Nephron progenitor cell (in vitro differentiated cells): ENCODE measurements at regions not wholly inside any gene's neighbourhood (a gene's known extent, or its start where the extent isn't known, plus 50 kb on each side); places are given as distances from the start of the nearest gene placed in this dataset.

Experiments
- DNase-seq: peaks from one replicate; pipeline ENCODE4 v3.0.0; 2021
- H3K27ac Mint-ChIP-seq: 2 replicates; pipeline ENCODE4 v1.8.0; 2021; ENCODE audit warnings: mild to moderate bottlenecking, moderate library complexity, mixed read lengths
- H3K27me3 Mint-ChIP-seq: 2 replicates; pipeline ENCODE4 v1.8.0; 2021; ENCODE audit warnings: mild to moderate bottlenecking, low read depth, mixed read lengths; ENCODE audit not compliant: poor library complexity
- H3K36me3 Mint-ChIP-seq: 2 replicates; pipeline ENCODE4 v1.8.0; 2021; ENCODE audit warnings: low read depth, mixed read lengths
- H3K4me1 Mint-ChIP-seq: 2 replicates; pipeline ENCODE4 v1.8.0; 2021; ENCODE audit warnings: mixed read lengths
- H3K4me3 Mint-ChIP-seq: 2 replicates; pipeline ENCODE4 v1.8.0; 2021; ENCODE audit warnings: mild to moderate bottlenecking, moderate library complexity, mixed read lengths
- H3K9me3 Mint-ChIP-seq: 2 replicates; pipeline ENCODE4 v1.8.0; 2021; ENCODE audit warnings: mild to moderate bottlenecking, moderate library complexity, mixed read lengths
- TF ChIP-seq, protein P1 (sequence below): fragments of 200-600 bp; sonication (generic); IDR thresholded peaks from 2 replicates; pipeline ENCODE4 v1.5.0; 2021; ENCODE audit warnings: antibody characterized with exemption

DNA sequence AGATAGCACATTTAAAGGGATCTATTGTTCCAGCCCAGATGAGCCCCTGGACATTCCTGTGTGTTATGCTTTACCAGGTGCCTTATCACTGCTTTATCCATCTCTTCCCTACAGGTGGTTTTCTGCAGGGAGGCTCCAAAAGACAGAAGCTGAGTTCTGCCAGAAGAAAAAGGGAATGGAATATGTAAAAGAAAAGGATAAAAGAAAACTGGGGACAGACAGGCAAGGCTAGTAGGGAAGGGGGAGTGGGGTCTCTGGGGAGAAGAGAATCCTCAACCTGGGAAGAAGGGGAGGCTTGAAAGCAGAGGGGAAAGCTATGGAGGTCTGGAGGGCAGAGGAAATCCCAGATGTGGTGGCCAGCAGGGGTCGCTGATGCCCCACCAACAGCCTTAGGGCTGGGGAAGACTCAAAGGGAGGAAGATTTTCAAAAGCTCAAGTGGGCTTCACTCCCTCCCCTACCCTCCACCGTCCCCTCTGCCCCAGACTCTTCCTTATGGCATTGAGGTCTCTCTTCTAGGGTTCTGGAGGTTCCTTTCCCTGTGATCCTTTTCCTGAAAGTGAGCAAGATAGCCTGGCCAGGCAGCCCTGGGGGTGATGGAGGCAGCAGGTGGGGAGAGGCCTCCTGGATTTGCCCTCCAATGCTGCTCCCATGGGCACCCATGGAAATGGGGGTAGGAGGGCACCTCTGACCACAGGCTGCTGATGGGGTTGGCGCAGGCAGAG lies 178.1 kb upstream of the PKDCC start:
- H3K36me3 Mint-ChIP-seq, result no peaks in the 10 kb centered on the region

DNA sequence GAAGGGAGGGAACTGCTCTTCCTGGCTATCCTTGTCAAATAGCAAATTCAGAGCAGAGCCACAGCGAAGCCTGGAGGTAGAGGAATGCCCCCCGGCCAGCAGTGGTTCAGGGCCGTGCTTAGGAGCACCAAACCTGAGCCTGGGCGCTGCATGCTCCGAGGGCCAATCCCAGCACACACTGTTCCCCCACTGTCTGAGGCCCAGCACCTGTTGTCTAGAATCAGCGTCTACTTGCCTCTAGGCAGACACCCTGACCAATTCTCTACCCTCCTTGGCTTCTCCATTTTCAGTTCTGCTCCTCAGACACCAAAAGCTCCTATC lies 177.6 kb upstream of the PKDCC start:
- H3K9me3 Mint-ChIP-seq, result no peaks in the 10 kb centered on the region
- H3K27ac Mint-ChIP-seq, result no peak overlapping the region
- peaks cover 91% of the 10 kb centered on the region for H3K27me3 Mint-ChIP-seq
- no peak overlapping the region for H3K4me3 Mint-ChIP-seq
- TF ChIP-seq, protein P1, sequence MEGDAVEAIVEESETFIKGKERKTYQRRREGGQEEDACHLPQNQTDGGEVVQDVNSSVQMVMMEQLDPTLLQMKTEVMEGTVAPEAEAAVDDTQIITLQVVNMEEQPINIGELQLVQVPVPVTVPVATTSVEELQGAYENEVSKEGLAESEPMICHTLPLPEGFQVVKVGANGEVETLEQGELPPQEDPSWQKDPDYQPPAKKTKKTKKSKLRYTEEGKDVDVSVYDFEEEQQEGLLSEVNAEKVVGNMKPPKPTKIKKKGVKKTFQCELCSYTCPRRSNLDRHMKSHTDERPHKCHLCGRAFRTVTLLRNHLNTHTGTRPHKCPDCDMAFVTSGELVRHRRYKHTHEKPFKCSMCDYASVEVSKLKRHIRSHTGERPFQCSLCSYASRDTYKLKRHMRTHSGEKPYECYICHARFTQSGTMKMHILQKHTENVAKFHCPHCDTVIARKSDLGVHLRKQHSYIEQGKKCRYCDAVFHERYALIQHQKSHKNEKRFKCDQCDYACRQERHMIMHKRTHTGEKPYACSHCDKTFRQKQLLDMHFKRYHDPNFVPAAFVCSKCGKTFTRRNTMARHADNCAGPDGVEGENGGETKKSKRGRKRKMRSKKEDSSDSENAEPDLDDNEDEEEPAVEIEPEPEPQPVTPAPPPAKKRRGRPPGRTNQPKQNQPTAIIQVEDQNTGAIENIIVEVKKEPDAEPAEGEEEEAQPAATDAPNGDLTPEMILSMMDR, result no peak
- H3K36me3 Mint-ChIP-seq, result no peaks in the 10 kb centered on the region
- H3K4me1 Mint-ChIP-seq, result peaks cover 37% of the 10 kb centered on the region
- no peak for DNase-seq

More for the DNA sequence above, 178.1 kb upstream of the PKDCC start:
- peak; percentile 91 for DNase-seq
- Mint-ChIP-seq H3K27me3 (peaks cover 90% of the 10 kb centered on the region), H3K4me1 (peaks cover 37% of the 10 kb centered on the region), H3K4me3 (no peak overlapping the region), H3K27ac (no peak overlapping the region), H3K9me3 (no peaks in the 10 kb centered on the region)
- TF ChIP-seq, protein P1, result peak; percentile 90

DNA sequence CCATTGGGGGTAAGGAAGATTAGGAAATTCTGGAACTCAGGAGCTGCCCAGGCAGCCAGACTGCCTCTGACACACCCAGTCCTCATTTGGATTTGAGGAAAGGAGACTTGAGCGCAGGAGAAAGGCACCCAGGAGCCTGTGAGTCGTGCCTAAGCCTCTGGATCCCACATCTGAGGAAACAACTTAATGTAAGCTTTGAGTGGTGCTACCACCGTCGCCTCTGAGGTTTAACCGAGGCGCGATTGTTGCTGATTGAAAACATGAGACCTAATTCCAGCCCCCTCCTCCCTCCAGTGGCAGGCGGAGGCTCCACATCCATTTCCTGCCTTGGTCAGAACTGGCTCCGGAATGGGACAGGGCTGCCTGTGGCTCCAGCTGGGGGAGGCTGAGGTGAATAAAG lies 176.7 kb upstream of the PKDCC start:
- no peaks in the 10 kb centered on the region for H3K36me3 Mint-ChIP-seq
- peaks cover 37% of the 10 kb centered on the region for H3K4me1 Mint-ChIP-seq
- no peaks in the 10 kb centered on the region for H3K9me3 Mint-ChIP-seq
- H3K27me3 Mint-ChIP-seq, result peaks cover 85% of the 10 kb centered on the region
- H3K4me3 Mint-ChIP-seq, result no peak overlapping the region
- DNase-seq, result peak; percentile 36
- TF ChIP-seq, protein P1, result peak; percentile 30
- H3K27ac Mint-ChIP-seq, result no peak overlapping the region

DNA sequence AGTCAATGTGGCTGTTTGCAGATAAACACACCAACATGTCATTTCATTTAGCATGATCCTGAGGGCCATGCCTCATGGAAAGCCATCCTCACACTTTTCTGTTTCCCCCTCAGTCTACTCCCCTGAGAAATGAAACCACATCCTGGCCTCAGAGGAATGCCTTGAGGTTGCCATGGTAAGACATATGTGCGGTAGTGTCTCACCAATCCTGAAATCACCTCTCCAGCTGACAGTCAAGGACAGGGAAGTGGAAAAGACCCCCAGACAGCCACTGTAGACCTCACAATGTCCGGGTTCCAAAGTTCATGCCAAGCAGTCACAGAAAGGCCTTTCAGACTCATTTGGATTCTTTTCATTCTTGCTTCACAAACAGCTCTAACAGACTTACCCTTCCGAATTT lies 175.2 kb upstream of the PKDCC start:
- no peak for DNase-seq
- H3K36me3 Mint-ChIP-seq, result no peaks in the 10 kb centered on the region
- H3K4me1 Mint-ChIP-seq, result peaks cover 43% of the 10 kb centered on the region
- TF ChIP-seq, protein P1, result no peak
- no peak overlapping the region for H3K27ac Mint-ChIP-seq
- H3K27me3 Mint-ChIP-seq, result peaks cover 81% of the 10 kb centered on the region
- no peaks in the 10 kb centered on the region for H3K9me3 Mint-ChIP-seq
- H3K4me3 Mint-ChIP-seq, result no peak overlapping the region

DNA sequence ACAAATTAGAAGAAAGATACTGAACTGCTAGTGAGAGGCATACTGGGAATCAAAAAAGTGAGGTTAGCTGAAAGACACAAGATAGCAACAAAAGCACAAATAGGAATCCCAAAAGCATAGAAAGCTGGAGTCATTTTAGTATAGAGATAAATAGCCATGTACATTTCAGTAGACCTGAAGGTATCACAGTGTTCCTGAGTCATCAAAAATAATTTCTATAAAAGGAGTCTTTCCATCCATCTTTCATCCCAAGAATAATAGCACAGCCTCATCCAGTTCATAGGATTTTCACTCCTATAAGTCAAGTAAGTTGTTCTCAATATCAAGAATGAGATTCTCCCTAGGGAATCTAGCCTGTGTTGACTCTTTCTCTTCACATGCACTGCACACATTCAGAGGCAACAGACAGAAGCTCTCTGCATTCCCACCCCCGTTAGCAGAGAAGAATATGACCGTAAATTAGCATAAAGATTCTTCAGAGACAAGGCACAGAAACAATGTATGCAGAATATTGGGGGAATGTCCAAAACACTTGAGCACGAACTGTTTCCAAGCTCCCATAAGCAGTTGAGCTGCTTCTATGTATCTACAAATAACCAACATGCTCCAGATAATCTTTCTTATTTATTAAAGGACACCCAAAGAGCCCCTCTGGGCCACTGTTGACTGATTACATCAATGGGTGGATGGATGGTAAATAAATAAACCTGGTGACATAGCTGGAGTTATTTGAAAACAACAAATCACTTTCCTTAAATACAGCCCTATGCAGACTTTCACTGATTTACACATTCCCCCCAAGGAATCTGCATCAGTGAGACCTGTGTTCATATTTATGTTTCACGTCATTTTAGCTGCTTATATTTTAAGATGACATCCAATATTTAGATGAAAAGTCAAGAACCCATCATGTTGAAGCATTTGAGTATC lies 174.5 kb upstream of the PKDCC start:
- peaks cover 44% of the 10 kb centered on the region for H3K4me1 Mint-ChIP-seq
- no peak overlapping the region for H3K27ac Mint-ChIP-seq
- H3K36me3 Mint-ChIP-seq, result no peaks in the 10 kb centered on the region
- H3K9me3 Mint-ChIP-seq, result no peaks in the 10 kb centered on the region
- peaks cover 75% of the 10 kb centered on the region for H3K27me3 Mint-ChIP-seq
- TF ChIP-seq, protein P1, result no peak
- no peak overlapping the region for H3K4me3 Mint-ChIP-seq
- no peak for DNase-seq
